ENCODE measurements at regions not wholly inside any gene's neighbourhood (a gene's known extent, or its start where the extent isn't known, plus 50 kb on each side); places are given as distances from the start of the nearest gene placed in this dataset.

DNA sequence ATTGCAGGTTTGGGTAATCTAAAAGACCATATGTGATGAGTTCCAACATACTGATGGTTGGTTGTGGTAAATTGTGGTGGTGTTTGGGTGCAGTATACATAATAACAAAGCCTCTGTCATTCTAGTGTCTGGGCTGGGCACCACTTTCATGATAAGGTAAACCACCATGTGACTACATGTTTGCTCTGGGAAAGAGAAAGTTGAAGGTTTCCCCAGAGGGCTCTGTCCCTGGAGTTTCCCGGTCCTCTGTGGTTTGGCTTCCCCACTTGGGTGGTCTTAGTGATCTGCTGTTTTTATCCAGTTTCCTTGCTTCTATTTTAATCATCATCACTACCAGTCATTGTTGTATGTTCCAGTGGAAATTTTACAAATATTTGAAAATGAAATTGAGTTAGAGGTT, 55.9 kb upstream of the TSPAN2 start:
- in situ Hi-C loops (cut with MboI; ENCODE audit: low pct_ligation_motif_present in 1 of 4, low pct_unique_long_range_greater_than_20kb in 1 of 4, low sequenced_read_pairs in 3 of 4), result loop anchor here in 3 of 4 donors (25.0 kb wide), 3 partner anchors 317 to 617 kb away; partner anchors contain the start of gene CASQ2 (in 2 of the 3)
- no peak overlapping the region for H3K4me3 ChIP-seq
- peaks cover 5% of the 10 kb centered on the region for H3K27me3 ChIP-seq
- intact Hi-C loops (cut with DNase I; ENCODE audit: low total_unique reads), result no loop called here
- DNase-seq, result no peak
- H3K36me3 ChIP-seq, result no peaks in the 10 kb centered on the region
- H3K4me1 ChIP-seq, result no peaks in the 10 kb centered on the region
- H3K27ac ChIP-seq, result no peak overlapping the region
- no peaks in the 10 kb centered on the region for H3K9me3 ChIP-seq
- TF ChIP-seq POLR2A (IDR thresholded peaks at IDR 0.05), result no peak
- 43 to 57% methylated on average over 1 of the region's 1 CpG for WGBS, 2 donors (ENCODE audit: low coverage in 1 of 2)

DNA sequence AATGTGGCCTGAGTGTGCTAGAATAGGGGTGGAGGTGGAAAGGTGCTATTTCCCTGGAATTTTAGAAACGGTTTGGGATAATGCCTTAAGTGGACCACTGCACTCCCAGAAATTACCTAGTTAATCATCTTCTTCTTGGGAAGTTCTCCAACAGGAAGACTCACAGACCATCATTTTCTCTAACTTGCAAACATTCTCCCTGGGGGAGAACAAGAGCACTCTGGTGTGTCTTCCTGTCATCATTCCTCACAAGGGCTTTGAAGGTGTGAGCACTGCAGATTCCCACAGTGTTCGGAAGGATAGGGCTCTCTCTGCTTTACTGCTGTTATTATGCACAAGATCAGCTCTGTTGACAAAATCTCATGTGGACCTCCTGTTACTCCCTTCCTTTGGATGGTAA, 54.9 kb upstream of the TSPAN2 start:
- Histone ChIP-seq H3K27ac (no peak overlapping the region), H3K4me1 (peaks cover 0 to under 1% (median 0%) of the 10 kb centered on the region in 4 donors), H3K27me3 (peaks cover 5% of the 10 kb centered on the region), H3K9me3 (no peaks in the 10 kb centered on the region), H3K36me3 (no peaks in the 10 kb centered on the region), H3K4me3 (no peak overlapping the region)
- no peak for TF ChIP-seq POLR2A (IDR thresholded peaks at IDR 0.05)
- in situ Hi-C loops (cut with MboI; ENCODE audit: low pct_ligation_motif_present in 1 of 4, low pct_unique_long_range_greater_than_20kb in 1 of 4, low sequenced_read_pairs in 3 of 4) (loop anchor here (5.0 to 25.0 kb wide), 4 partner anchors 318 to 618 kb away; partner anchors contain the start of gene CASQ2 (in 2 of the 4)), intact Hi-C loops (cut with DNase I; ENCODE audit: low total_unique reads) (no loop called here)
- DNase-seq, result no peak
- WGBS, 2 donors (ENCODE audit: low coverage in 1 of 2), result 50 to 74% methylated on average over 1 to 2 of the region's 2 CpGs

GRCh38 chr1:115142616-115143015, 53.3 kb upstream of the TSPAN2 start:
- intact Hi-C loops (cut with DNase I; ENCODE audit: low total_unique reads), result no loop called here
- Histone ChIP-seq H3K4me3 (no peak overlapping the region), H3K36me3 (no peaks in the 10 kb centered on the region), H3K27ac (no peak overlapping the region), H3K4me1 (peaks cover 0 to 3% (median 0%) of the 10 kb centered on the region in 4 donors), H3K27me3 (peaks cover 5% of the 10 kb centered on the region), H3K9me3 (no peaks in the 10 kb centered on the region)
- WGBS, 2 donors (ENCODE audit: low coverage in 1 of 2), result 81% methylated on average over 3 of the region's 3 CpGs; no CpG with 5 or more reads in 1 of the 2 donors
- no peak for DNase-seq
- in situ Hi-C loops (cut with MboI; ENCODE audit: low pct_ligation_motif_present in 1 of 4, low pct_unique_long_range_greater_than_20kb in 1 of 4, low sequenced_read_pairs in 3 of 4), result loop anchor here (5.0 to 25.0 kb wide), 4 partner anchors 320 to 620 kb away; partner anchors contain the start of gene CASQ2 (in 2 of the 4)
- TF ChIP-seq CTCF (IDR thresholded peaks at IDR 0.05) (no peak), POLR2A (IDR thresholded peaks at IDR 0.05) (no peak), POLR2AphosphoS5 (IDR thresholded peaks at IDR 0.05) (no peak), EP300 (IDR thresholded peaks at IDR 0.05; ENCODE audit: low read depth) (no peak)

DNA sequence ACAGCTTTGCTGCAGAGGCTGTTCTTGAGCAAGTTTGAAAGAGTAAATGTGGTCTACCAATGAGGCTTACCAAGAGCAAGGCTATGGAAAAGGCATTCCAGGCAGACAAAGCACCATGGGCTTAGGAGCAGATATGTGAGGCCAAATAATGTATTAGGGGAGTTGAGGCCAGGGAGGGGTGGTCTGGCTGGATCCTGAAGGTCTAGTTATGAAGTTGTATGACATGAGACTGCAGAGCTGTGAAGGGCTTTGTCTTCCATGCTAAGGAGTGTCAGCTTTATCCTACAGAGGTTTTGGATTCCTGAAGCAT, 51.8 kb upstream of the TSPAN2 start:
- intact Hi-C loops (cut with DNase I; ENCODE audit: low total_unique reads) (no loop called here), in situ Hi-C loops (cut with MboI; ENCODE audit: low pct_ligation_motif_present in 1 of 4, low pct_unique_long_range_greater_than_20kb in 1 of 4, low sequenced_read_pairs in 3 of 4) (loop anchor here (5.0 to 25.0 kb wide), 4 partner anchors 321 to 621 kb away; partner anchors contain the start of gene CASQ2 (in 2 of the 4))
- no peaks in the 10 kb centered on the region for H3K27me3 ChIP-seq
- no peak for DNase-seq
- no peak for TF ChIP-seq POLR2AphosphoS5 (IDR thresholded peaks at IDR 0.05)
- no peak for TF ChIP-seq EP300 (IDR thresholded peaks at IDR 0.05; ENCODE audit: low read depth)
- TF ChIP-seq CTCF (IDR thresholded peaks at IDR 0.05), result no peak
- TF ChIP-seq POLR2A (IDR thresholded peaks at IDR 0.05), result no peak
- no peaks in the 10 kb centered on the region for H3K36me3 ChIP-seq
- H3K9me3 ChIP-seq, result no peaks in the 10 kb centered on the region
- no peak overlapping the region for H3K27ac ChIP-seq
- H3K4me1 ChIP-seq, result peaks cover 0 to 3% (median 0%) of the 10 kb centered on the region in 4 donors
- H3K4me3 ChIP-seq, result no peak overlapping the region

DNA sequence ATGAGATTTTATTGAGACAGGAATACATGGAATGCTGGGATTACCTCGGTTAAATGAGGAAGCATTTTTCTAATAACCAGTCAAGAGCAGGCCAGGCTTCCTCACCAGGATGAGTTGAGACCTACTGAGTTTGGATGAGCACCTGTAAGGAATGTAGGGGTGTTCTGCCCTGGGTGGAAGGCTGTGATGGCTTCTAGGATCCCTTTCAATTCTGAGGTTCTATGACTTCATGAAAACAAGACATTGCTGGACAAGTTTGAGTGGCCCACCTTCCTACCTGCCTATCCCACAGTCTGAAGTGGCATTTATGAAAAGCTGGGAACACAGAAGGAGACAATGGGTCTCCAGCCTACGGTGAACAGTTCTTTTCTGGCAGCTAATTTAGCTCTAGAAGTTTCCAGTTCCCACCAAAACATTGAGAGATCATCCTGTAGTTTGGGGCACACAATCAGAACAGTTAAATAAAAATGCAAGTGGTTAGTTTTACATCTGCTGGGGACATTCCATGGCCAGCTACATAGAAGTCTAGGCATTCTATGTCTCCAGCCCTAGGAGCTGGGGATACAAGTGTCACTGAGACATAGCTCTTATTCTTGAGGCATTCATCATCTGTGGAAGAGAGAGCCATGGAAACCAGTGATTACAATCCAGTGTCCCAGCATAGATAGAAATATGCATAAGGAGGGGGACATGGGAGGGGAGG, 51.3 kb upstream of the TSPAN2 start:
- 87 to 91% methylated on average over 1 to 2 of the region's 2 CpGs for WGBS, 2 donors (ENCODE audit: low coverage in 1 of 2)

More for the DNA sequence above, 51.3 kb upstream of the TSPAN2 start:
- no peaks in the 10 kb centered on the region for H3K27me3 ChIP-seq
- H3K4me1 ChIP-seq, result peaks cover 0 to 3% (median 0%) of the 10 kb centered on the region in 4 donors
- H3K9me3 ChIP-seq, result no peaks in the 10 kb centered on the region
- no peaks in the 10 kb centered on the region for H3K36me3 ChIP-seq
- in situ Hi-C loops (cut with MboI; ENCODE audit: low pct_ligation_motif_present in 1 of 4, low pct_unique_long_range_greater_than_20kb in 1 of 4, low sequenced_read_pairs in 3 of 4) (loop anchor here (5.0 to 25.0 kb wide), 4 partner anchors 322 to 622 kb away; partner anchors contain the start of gene CASQ2 (in 2 of the 4)), intact Hi-C loops (cut with DNase I; ENCODE audit: low total_unique reads) (no loop called here)
- H3K4me3 ChIP-seq, result no peak overlapping the region
- no peak for TF ChIP-seq POLR2AphosphoS5 (IDR thresholded peaks at IDR 0.05)
- TF ChIP-seq EP300 (IDR thresholded peaks at IDR 0.05; ENCODE audit: low read depth), result no peak
- no peak for TF ChIP-seq CTCF (IDR thresholded peaks at IDR 0.05)
- no peak for TF ChIP-seq POLR2A (IDR thresholded peaks at IDR 0.05)
- DNase-seq, result no peak
- H3K27ac ChIP-seq, result no peak overlapping the region
